ENCODE measurements at regions not wholly inside any gene's neighbourhood (a gene's known extent, or its start where the extent isn't known, plus 50 kb on each side); places are given as distances from the start of the nearest gene placed in this dataset.

DNA sequence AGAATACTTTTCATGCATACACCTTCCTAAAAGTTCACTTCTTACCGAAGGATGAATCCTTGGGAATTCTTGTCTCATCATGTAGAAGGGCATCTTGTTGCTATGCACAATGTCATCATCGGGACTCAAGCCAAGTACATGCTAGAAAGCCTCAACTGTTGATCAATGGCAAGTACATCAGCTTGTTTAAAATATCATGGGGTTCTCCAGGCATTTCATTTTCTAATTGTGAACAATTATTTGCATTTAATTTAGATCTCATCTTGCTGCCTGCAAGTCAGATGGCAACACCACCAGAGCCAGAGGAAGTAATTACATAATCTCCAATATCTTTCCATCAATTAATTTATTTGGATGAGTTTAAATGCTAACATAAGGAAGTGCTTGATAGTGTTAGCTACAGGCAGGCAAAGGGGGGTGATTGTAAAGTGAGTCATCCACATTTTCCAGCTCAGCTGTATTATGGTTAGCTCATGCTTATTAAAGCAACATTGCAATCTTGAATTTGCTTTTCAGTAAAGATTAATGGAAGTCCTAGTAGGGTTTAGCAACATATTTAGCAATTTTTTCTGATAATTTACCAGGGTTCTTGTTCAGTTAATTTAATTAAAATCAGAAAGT, 356.5 kb downstream of the CBLL2 start:
- TF ChIP-seq, protein P1, sequence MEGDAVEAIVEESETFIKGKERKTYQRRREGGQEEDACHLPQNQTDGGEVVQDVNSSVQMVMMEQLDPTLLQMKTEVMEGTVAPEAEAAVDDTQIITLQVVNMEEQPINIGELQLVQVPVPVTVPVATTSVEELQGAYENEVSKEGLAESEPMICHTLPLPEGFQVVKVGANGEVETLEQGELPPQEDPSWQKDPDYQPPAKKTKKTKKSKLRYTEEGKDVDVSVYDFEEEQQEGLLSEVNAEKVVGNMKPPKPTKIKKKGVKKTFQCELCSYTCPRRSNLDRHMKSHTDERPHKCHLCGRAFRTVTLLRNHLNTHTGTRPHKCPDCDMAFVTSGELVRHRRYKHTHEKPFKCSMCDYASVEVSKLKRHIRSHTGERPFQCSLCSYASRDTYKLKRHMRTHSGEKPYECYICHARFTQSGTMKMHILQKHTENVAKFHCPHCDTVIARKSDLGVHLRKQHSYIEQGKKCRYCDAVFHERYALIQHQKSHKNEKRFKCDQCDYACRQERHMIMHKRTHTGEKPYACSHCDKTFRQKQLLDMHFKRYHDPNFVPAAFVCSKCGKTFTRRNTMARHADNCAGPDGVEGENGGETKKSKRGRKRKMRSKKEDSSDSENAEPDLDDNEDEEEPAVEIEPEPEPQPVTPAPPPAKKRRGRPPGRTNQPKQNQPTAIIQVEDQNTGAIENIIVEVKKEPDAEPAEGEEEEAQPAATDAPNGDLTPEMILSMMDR (IDR thresholded peaks at IDR 0.05), result no peak
- TF ChIP-seq POLR2AphosphoS5 (IDR thresholded peaks at IDR 0.05) (no peak), POLR2A (IDR thresholded peaks at IDR 0.05) (no peak)

All from prostate gland (tissue), 2 donors.